Pulmonary artery endothelial cell (primary cell): ENCODE measurements at regions not wholly inside any gene's neighbourhood (a gene's known extent, or its start where the extent isn't known, plus 50 kb on each side); places are given as distances from the start of the nearest gene placed in this dataset.

Experiments used
- DNase-seq: peaks from one replicate; pipeline ENCODE4 v3.0.0-alpha.2; 2011; ENCODE audit warnings: low read depth, low spot score

DNA sequence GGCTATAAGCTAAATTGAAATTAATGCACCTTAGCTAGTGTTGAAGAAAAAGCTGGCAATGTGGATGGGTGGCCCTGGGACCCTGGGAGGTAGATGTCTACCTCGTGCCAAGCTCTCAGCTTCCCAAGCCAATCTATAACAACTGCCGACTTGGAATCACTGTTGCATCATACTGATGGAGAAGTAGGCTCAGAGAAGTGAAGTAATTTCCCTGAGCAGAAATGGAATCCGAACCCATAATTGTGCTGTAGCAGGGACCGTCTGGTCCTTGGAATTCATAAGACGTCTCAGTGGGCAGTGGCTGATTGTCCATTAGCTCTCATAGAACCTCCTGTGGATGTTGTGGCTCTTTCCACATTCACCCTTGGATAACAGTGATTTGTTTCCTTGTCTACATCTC lies 196.6 kb downstream of the RAB11FIP4 start:
- no peak for DNase-seq
